ENCODE measurements at regions not wholly inside any gene's neighbourhood (a gene's known extent, or its start where the extent isn't known, plus 50 kb on each side); places are given as distances from the start of the nearest gene placed in this dataset.
"Not testable (repeated sequence)": the region's sequence is repeated elsewhere in the genome, so short reads cannot be mapped to it uniquely, and the experiment has no call there.

- ATAC-seq = no peak
Observed at GRCh38 chr1:48082271-48082962, 85.2 kb upstream of the TRABD2B start.

GRCh38 chr1:48080331-48081255 is 83.4 kb upstream of the TRABD2B start:
- no peak for ATAC-seq

GRCh38 chr1:48079096-48079495 is 81.9 kb upstream of the TRABD2B start:
- no peak for ATAC-seq

- no peak for ATAC-seq
Observed at GRCh38 chr1:48077795-48078222, 80.6 kb upstream of the TRABD2B start.

GRCh38 chr1:48076017-48076416 is 78.8 kb upstream of the TRABD2B start:
- no peak for ATAC-seq

GRCh38 chr1:48073798-48074530 is 76.8 kb upstream of the TRABD2B start:
- ATAC-seq = no peak

DNA sequence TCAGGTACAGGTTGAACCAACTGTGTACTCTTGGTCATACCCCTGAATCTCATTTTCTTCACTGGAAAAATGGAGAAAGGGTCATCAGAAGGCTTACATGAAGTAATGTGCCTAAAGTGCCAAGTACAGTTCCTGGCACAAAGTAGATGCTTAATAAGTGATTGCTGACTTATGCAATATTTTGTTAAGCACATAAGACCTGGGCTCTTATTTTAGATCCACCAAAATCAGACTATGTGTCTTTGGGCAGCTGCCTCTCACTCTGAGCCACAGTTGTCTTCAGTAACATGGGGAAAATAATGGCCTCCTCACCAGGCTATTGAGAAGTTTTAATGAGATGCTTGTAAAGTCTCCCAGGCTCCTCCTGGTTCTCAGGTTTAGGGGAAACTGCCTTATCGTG is 74.3 kb upstream of the TRABD2B start:
- no peak for ATAC-seq

GRCh38 chr1:48070396-48070750 is 73.2 kb upstream of the TRABD2B start:
- ATAC-seq = no peak

- no peak for ATAC-seq
Observed at GRCh38 chr1:48069662-48070395, 72.6 kb upstream of the TRABD2B start.

DNA sequence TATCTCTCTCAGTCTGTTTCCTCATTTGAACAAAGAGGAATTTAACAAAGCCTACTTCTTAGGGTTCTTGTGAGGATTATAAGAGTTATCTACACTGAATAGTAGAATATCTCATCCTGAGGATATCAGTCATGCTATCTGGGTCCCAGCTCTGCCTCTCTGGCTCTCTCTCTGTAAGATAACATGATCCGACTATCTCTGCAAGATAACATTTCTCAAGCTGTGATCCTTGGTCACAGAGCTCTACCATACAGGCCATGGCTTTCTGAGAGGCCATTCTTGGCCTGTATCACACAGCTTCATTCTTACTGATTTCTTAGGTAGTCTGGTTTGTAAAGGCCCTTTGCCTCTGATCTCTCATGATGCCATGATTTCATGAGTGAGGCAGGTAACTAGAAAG is 71.0 kb upstream of the TRABD2B start:
- no peak for ATAC-seq

DNA sequence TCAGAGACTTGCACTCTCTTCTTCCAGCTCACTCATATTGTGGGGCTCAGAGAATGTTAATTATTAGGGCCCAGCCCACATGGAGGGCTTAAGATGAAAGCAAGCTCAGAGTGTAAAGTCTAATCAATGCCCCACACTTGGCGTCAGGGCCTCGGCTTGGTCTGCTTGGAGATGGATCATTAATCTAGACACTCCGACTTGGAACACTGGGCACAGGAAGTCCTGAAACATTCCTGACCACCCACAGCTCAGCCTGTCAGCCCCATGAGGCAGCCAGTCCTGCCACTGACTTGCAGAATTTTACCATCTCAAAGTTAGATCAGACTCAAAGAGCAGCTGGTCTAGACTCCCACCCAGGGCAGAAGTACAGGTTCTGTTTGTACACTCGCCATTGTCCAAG is 69.8 kb upstream of the TRABD2B start:
- no peak for ATAC-seq

DNA sequence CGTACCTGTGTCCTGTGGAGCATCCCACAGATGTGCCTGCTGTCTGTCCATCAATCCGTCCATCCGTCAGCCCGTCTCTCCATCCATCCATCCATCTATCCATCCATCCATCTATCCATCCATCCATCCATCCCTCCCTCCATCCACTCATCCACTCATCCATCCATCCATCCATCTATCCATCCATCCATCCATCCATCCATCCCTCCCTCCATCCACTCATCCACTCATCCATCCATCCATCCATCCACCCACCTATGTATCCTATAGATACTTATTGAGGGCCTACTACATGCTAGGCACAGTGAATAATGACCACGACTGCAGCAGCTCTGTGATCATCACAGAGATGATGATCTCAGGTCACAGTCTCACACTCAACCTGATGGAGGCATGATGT is 67.5 kb upstream of the TRABD2B start:
- not testable (repeated sequence) for ATAC-seq

- ATAC-seq = no peak
Observed at GRCh38 chr1:48062353-48062752, 65.2 kb upstream of the TRABD2B start.

DNA sequence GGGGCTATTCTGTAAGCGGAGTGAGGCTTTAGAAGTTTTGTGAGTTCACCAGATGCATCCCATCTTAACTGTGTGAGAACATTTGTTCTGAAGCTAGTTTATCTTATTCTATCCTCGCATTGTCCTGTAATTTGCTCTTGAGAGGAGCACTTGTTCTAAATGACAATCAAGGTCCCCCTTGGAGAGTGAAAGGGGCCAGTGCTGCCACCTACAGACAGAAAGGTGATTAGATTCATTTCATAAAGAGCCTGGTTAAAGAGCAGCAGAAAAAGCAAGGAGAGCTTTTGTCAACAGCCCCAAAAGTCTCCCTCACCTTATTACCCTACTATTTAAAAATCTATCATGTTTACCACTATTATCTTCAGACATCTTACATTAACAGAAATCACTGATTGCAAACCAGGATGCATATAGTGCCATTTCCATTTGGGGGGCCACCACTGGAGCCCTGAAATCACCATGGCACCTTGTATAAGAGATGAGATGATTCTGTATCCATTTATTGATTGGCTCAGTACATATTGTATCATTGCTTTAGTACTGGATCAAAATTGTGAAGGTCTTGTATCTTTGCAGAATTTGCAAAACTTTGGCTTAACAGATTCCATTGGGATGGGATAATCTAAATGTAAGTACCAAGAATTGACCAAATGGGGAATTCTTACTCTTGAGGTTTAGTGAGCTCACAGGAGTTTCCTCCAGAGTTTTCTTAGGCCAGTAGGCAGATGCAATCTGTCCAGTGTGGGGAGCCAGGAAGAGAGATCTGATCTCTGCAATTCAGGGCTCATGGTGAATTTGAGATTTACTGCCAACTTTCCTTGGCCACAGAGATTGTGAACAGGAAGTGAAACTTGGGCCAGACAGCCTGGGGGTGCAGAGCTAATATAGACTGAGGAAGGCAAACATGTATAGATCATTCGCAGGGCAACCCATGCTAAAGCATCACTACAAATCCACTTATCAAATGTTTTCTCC is 64.3 kb upstream of the TRABD2B start:
- ATAC-seq = no peak

- ATAC-seq = no peak
Observed at GRCh38 chr1:48059289-48059688, 62.1 kb upstream of the TRABD2B start.

DNA sequence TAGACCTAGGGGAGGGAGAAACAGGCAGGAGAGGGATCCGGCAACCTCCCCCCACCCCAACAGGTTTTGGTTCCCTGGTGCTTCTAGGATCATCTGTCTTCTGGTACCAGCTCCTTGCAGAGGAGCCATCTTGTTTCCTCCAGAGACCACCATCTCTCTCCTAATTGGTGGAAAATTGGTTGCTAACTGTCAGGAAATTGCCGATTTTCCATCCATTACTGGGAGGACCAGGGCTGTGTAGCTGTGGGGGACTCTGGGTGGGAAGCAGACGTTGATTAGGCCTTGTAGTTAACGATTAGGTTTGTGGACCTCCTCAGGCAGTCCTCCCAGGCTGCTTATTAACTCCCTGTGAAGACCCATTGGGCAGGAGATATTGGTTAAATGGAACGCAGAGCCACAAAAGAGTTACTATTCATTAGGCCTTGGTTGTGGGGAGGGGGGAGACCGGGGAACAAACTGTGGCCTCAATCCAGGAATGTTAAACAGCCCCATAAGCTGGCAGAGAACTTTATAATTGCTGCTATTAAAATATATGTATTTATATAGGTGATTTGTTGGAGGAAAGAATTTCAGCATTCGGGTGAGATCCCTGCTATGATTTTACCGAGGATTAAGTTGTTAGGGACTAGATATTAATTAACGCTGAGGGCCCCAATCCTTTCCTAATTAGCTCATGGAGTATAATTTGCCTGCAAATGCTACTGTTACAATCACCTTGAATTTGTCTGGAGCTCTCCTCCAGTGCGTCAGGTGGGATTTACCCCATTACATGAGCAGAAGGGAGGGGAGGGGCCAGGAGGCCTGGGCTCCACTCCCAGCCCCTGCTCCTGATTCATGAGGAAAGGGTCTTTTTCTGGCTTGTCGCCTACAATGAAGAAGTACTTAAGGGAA is 61.2 kb upstream of the TRABD2B start:
- ATAC-seq = no peak

GRCh38 chr1:48057249-48057648 is 60.1 kb upstream of the TRABD2B start:
- no peak for ATAC-seq

GRCh38 chr1:48055876-48056764 is 58.9 kb upstream of the TRABD2B start:
- ATAC-seq = no peak

DNA sequence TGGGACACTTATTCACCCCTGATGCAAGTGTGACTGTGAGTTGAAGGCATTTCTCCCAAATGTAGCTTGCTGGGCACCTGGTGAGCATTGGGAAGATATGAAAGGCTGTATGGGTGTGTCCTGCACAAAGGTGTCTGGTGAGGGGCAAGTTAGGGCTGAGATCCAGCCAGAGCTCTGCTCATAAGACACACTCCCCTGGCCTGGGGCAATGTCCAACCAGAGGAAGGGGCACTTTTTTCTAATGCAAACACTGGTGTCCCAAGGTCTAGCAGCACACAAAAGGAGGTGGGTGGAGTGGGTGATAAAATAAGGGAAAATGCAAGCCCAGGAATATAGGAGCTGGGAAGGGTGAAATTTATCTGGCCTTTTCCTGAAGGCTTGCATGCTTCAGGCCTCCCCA is 57.0 kb upstream of the TRABD2B start:
- no peak for ATAC-seq

Measured in activated CD4-positive, CD25-positive, alpha-beta regulatory T cell treated with anti-CD3 and anti-CD28 coated beads, Interleukin-2, amount 50 U/mL, for 24 hours (primary cell).